ENCODE measurements at regions not wholly inside any gene's neighbourhood (a gene's known extent, or its start where the extent isn't known, plus 50 kb on each side); places are given as distances from the start of the nearest gene placed in this dataset.

- TF ChIP-seq, protein P1, sequence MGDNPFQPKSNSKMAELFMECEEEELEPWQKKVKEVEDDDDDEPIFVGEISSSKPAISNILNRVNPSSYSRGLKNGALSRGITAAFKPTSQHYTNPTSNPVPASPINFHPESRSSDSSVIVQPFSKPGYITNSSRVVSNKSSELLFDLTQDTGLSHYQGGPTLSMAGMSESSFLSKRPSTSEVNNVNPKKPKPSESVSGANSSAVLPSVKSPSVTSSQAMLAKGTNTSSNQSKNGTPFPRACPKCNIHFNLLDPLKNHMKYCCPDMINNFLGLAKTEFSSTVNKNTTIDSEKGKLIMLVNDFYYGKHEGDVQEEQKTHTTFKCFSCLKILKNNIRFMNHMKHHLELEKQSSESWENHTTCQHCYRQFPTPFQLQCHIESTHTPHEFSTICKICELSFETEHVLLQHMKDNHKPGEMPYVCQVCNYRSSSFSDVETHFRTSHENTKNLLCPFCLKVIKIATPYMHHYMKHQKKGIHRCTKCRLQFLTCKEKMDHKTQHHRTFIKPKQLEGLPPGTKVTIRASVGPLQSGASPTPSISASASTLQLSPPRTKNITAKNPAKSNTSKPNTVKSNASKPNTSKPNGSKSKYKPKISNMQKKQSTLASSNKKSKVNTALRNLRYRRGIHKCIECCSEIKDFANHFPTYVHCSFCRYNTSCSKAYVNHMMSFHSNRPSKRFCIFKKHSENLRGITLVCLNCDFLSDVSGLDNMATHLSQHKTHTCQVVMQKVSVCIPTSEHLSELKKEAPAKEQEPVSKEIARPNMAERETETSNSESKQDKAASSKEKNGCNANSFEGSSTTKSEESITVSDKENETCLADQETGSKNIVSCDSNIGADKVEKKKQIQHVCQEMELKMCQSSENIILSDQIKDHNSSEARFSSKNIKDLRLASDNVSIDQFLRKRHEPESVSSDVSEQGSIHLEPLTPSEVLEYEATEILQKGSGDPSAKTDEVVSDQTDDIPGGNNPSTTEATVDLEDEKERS (CRISPR knock-in tag; IDR thresholded peaks at IDR 0.05) = no peak
- TF ChIP-seq AGO2 (optimal IDR thresholded peaks at IDR 0.05; ENCODE audit: low read depth, low read length) = no peak
Measured at GRCh38 chr3:128553560-128553959, 60.6 kb upstream of the GATA2 start (continued).

DNA sequence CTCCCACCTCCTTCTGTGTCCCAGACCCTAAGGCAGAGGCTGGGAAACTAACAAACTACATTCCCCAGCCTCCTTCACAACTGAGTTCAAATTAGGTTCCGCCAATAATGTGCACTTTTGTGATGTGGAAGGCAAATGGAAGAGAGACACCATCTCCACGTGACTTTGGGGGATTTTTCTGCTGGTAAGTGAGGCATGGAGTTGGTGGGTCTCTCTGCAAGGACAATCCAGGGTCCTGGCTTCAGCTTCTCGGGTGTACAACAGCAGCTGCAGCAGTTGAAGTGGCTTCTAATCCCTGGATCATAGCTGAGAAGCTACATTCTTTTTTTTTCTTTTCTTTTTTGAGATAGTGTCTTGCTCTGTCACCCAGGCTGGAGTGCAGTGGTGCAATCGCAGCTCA, 58.9 kb upstream of the GATA2 start:
- Histone ChIP-seq H3K4me2 (ENCODE audit: low read depth, low read length) (peak overlapping the region; percentile 5; the same call in 1 of the 2 replicates), H3K27ac (ENCODE audit: extremely low read length, insufficient read depth, low read length) (no peak overlapping the region), H3K9me3 (ENCODE audit: low read length) (no peaks in the 10 kb centered on the region), H2AFZ (ENCODE audit: low read length) (no peak overlapping the region), H3K4me1 (ENCODE audit: insufficient read depth, low read length) (peaks cover 42% of the 10 kb centered on the region), H4K20me1 (ENCODE audit: insufficient read depth, low read length) (no peaks in the 10 kb centered on the region), H3K4me3 (replicated peaks in 1 of 3; ENCODE audit: insufficient read depth in 1 of 3, low read depth in 2 of 3, low read length in 3 of 3) (no peak overlapping the region), H3K27me3 (ENCODE audit: control insufficient read depth in 1 of 2, insufficient read depth in 2 of 2, low read length in 2 of 2) (peaks cover 8 to 62% of the 10 kb centered on the region in 2 experiments), H3K36me3 (replicated peaks in 1 of 2; ENCODE audit: control insufficient read depth in 1 of 2, insufficient read depth in 2 of 2, low read length in 2 of 2) (no peaks in the 10 kb centered on the region), H3K9ac (ENCODE audit: insufficient read depth, low read depth, low read length) (no peak overlapping the region), H3K79me2 (ENCODE audit: insufficient read depth, low read length) (no peaks in the 10 kb centered on the region)
- no peak for DNase-seq (ENCODE audit: low spot score)
- POLR2A ChIA-PET = no interaction called here
- CTCF ChIA-PET (ENCODE audit: low intra/inter-chr PET ratio, low total read pairs) = no interaction called here
- WGBS (ENCODE audit: low lambda C conversion rate) = 8% methylated on average over 4 of the region's 4 CpGs
- intact Hi-C loops (cut with micrococcal nuclease; ENCODE audit: unreplicated experiment) (no loop called here), in situ Hi-C loops (cut with HindIII; ENCODE audit: extremely low pct_ligation_motif_present, low pct_unique_long_range_greater_than_20kb) (no loop called here)
- no peak for FAIRE-seq
- ATAC-seq = no peak
- BruUV-seq (replicated peaks) = no TSS peak
- TF ChIP-seq HBP1 (CRISPR knock-in tag; IDR thresholded peaks at IDR 0.05; ENCODE audit: low read depth) = no peak
- TF ChIP-seq ZNF770 (CRISPR knock-in tag; IDR thresholded peaks at IDR 0.05) = peak; percentile 35; the same call in 1 of the 2 replicates
- TF ChIP-seq THAP11 (CRISPR knock-in tag; IDR thresholded peaks at IDR 0.05) = peak; percentile 49
